ENCODE measurements at regions not wholly inside any gene's neighbourhood (a gene's known extent, or its start where the extent isn't known, plus 50 kb on each side); places are given as distances from the start of the nearest gene placed in this dataset.

DNA sequence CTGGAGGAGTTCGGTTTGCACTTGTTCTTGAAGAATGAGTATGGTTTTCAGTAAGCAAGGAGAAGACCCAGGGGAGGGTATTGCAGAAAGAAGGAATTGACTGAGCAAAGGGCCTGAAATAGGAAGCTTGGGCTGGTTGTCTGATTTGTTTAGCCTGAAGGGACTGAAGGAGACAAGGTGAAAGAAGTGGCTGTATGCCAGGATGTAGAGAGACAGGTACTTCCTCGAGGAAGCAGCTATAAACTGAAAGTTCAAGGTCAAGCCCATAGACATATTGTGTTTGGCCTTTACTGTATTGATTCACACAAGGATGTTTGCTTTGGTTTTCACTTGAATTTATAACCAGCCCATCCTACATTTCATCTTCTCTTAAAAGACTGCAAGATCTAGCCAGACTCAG is 183.1 kb downstream of the PALM2AKAP2 start:
- Histone ChIP-seq H3K36me3 (ENCODE audit: control insufficient read depth, insufficient read depth, low read length) (no peaks in the 10 kb centered on the region), H3K4me3 (ENCODE audit: low read length) (no peak overlapping the region), H3K27me3 (ENCODE audit: control insufficient read depth, insufficient read depth, low read length) (no peaks in the 10 kb centered on the region), H3K9ac (ENCODE audit: low read length) (no peak overlapping the region), H3K4me1 (ENCODE audit: control insufficient read depth, insufficient read depth, low read length) (no peaks in the 10 kb centered on the region), H3K9me3 (ENCODE audit: control insufficient read depth, low read length) (no peaks in the 10 kb centered on the region)

DNA sequence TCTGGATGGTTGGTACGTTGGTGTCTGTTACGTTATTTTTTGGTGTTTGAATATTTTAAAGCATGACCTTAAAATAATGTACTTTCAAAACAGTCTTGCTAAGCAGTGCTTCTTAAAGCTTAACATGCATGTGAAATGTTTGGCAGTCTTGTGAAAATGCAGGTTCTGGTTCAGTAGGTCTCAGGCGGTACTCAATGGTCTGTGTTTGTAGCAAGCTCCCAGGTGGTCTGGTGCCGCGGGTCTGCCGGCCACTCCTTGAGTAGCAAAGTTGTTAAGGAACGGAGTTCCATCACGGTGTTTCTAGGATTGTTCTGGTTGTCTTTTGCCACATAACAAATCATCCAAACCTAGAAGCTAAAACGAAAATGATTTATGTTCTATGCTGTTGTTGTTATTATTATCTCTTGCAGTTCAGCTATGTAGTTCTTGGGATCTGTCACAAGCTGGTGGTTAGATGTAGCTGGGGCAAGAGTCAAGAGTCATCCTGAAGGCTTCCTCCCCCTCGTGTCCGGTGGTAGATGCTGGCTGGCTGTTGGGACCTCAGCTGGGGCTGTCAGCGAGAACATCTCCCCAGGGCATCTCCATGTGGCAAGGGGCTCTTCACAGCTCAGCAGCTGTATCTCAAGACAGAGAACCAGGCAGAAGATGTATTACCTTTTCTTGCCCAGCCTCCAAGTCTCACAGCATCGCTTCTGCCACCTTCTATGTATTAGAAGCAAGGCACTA is 186.8 kb downstream of the PALM2AKAP2 start:
- Histone ChIP-seq H3K4me3 (ENCODE audit: low read length) (no peak overlapping the region), H3K9me3 (ENCODE audit: control insufficient read depth, low read length) (no peaks in the 10 kb centered on the region), H3K36me3 (ENCODE audit: control insufficient read depth, insufficient read depth, low read length) (no peaks in the 10 kb centered on the region), H3K9ac (ENCODE audit: low read length) (no peak overlapping the region), H3K4me1 (ENCODE audit: control insufficient read depth, insufficient read depth, low read length) (no peaks in the 10 kb centered on the region), H3K27me3 (ENCODE audit: control insufficient read depth, insufficient read depth, low read length) (no peaks in the 10 kb centered on the region)

DNA sequence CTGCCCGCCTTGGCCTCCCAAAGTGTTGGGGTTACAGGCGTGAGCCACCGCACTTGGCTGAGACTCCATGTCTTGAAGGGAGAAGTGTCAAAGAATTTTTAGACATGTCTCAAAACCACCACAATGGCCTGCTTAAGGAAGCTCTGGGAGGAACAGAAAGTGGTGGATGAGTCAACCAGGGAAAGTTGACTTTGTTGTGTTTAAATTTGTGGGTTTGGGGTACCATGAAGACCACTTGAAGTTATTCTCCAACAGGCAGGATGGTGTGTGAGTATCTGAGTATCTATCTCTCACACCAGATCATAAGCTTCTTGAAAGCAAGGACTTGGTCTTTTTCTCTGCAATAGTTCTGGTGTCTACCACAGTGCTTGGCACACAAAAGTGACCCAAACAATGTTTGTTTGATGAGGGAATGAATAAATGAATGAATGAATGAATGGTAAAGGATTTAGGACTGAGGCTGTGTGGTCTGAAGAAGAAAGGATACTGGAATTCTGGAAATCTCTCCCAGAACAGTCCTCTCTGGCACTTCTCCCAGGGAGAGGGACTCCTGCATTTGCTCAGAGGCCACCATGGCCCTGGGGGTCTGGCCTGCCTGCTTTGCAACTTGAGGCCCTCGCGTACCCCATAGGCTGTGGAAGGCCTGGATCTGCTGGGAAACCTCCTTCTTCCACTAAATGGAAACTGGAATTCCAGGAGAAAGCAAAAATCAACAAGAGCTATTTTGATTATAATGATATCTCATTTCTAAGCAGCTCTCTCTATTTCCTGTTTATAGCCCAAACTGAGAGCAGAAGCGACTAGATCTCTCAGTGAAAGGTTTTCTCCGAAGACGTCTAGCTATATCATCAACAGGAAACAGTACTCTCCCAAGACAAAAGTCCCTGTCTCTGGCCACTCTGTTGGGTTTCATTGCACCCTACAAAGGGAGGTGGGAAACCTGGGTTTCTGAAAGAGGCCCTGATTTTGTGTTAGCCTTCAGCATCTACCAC is 187.9 kb downstream of the PALM2AKAP2 start:
- H3K4me3 ChIP-seq (ENCODE audit: low read length): no peak overlapping the region
- H3K27me3 ChIP-seq (ENCODE audit: control insufficient read depth, insufficient read depth, low read length): no peaks in the 10 kb centered on the region
- H3K9ac ChIP-seq (ENCODE audit: low read length): no peak overlapping the region
- H3K36me3 ChIP-seq (ENCODE audit: control insufficient read depth, insufficient read depth, low read length): no peaks in the 10 kb centered on the region
- no peaks in the 10 kb centered on the region for H3K4me1 ChIP-seq (ENCODE audit: control insufficient read depth, insufficient read depth, low read length)
- no peaks in the 10 kb centered on the region for H3K9me3 ChIP-seq (ENCODE audit: control insufficient read depth, low read length)

DNA sequence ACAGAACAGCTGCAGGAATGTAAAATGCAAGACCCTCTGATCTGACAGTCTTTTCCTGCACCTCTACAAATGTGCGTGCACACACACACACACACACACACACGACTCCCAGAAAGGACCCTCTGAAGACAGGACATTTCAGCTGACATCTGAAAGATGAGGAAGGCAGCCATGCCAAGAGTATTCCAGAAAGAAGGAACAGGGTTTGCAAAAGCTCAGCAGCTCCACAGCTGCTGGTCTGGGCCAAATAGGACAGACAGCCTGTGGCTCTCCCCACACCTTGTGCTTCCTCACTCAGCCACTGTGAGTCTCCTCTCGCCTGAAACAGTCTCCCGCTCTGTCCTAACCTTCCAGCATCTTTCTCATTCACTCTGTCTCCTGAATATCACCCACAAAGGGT is 189.0 kb downstream of the PALM2AKAP2 start:
- Histone ChIP-seq H3K27me3 (ENCODE audit: control insufficient read depth, insufficient read depth, low read length) (no peaks in the 10 kb centered on the region), H3K36me3 (ENCODE audit: control insufficient read depth, insufficient read depth, low read length) (no peaks in the 10 kb centered on the region), H3K9ac (ENCODE audit: low read length) (no peak overlapping the region), H3K4me1 (ENCODE audit: control insufficient read depth, insufficient read depth, low read length) (no peaks in the 10 kb centered on the region), H3K9me3 (ENCODE audit: control insufficient read depth, low read length) (no peaks in the 10 kb centered on the region), H3K4me3 (ENCODE audit: low read length) (no peak overlapping the region)

DNA sequence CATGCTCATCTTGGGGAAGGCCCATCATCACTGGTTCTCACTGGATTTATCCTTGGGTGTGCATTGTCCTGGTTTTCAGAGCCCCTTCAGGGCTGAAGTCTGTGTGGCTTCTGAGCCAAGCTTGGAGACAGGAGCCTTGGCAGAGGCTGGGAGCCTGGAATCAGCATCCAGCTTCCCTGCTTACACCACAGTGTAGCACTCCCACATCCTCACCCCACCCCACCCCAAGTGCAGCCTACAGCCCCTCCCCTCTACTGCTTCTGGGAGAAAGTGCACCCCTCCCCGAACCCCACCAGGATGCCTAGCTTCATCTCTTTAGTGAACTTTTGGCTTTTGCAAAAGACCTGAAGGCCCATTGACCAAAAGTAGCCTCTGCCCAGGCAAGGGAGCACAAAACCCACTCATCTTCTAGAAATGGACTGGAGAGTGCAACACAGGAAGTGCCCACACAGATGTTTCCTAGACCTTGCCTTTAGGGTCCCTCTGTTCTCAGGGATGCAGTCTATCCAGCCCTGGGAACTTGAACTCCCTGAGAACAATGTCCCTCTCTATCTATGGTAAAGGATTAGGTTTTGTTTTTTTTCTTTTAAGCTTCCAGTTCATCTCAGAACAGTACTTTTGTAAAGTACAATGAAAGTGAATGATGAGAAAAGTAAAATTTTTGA is 189.7 kb downstream of the PALM2AKAP2 start:
- H3K36me3 ChIP-seq (ENCODE audit: control insufficient read depth, insufficient read depth, low read length): no peaks in the 10 kb centered on the region
- H3K4me3 ChIP-seq (ENCODE audit: low read length): no peak overlapping the region
- H3K9me3 ChIP-seq (ENCODE audit: control insufficient read depth, low read length): no peaks in the 10 kb centered on the region
- H3K9ac ChIP-seq (ENCODE audit: low read length): no peak overlapping the region
- H3K4me1 ChIP-seq (ENCODE audit: control insufficient read depth, insufficient read depth, low read length): no peaks in the 10 kb centered on the region
- no peaks in the 10 kb centered on the region for H3K27me3 ChIP-seq (ENCODE audit: control insufficient read depth, insufficient read depth, low read length)

DNA sequence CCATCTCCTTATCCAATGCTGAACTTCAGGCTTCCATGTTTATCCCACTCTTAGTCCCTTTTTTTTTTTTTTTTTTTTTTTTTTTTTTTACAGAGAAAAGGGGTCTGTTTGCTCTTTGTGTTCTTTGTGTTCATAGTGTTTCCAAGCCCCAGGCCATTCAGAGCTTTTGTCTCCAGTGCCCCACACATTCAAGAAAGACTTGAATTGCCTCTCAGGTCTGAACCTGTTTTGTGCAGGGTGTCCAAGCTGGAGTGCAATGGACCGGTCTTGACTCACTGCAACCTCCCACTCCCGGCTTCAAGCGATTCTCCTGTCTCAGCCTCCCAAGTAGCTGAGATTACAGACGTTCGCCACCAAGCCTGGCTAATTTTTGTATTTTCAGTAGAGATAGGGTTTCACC is 191.2 kb downstream of the PALM2AKAP2 start:
- H3K36me3 ChIP-seq (ENCODE audit: control insufficient read depth, insufficient read depth, low read length): no peaks in the 10 kb centered on the region
- no peaks in the 10 kb centered on the region for H3K9me3 ChIP-seq (ENCODE audit: control insufficient read depth, low read length)
- H3K4me3 ChIP-seq (ENCODE audit: low read length): no peak overlapping the region
- no peak overlapping the region for H3K9ac ChIP-seq (ENCODE audit: low read length)
- H3K27me3 ChIP-seq (ENCODE audit: control insufficient read depth, insufficient read depth, low read length): no peaks in the 10 kb centered on the region
- H3K4me1 ChIP-seq (ENCODE audit: control insufficient read depth, insufficient read depth, low read length): no peaks in the 10 kb centered on the region

DNA sequence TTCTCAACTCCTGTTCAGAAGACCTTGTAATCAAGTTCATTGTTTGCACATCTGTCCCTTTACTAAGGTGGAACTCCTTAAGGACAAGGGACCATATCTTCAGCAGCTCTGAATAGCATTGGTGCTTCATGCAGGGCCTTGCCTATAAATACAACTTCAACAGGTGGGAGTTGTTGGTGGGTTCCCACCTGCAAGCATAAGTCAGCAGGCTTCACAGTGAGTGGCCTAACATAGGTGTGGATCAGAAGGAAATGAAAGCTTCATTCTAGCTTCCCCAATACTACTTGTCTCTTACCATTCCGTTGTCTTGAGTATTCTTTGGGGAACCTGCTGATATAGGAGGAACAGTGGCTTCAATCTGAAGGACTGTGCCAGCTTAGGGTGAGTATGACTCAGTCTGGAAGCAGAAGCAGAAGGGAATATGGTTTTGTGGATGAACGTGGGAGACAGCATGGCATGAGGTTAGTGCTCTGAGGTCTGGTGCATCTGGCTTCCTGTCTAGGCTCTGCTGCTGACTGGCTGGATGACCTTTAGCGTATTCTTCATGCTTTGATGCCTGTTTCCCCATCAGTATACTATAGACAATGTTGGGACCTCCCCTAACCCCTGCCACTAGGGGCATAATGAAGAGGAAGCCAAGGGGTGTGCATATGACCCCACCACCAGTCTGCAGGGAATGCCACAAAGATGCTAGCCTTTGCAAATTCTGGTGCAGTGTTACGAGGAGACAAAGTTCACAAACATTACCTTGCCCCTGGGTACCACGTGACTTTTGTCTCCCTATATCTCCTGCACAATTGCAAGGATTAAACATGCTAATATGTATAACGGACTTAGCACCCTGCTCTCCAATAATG is 192.3 kb downstream of the PALM2AKAP2 start:
- Histone ChIP-seq H3K27me3 (ENCODE audit: control insufficient read depth, insufficient read depth, low read length) (no peaks in the 10 kb centered on the region), H3K9ac (ENCODE audit: low read length) (no peak overlapping the region), H3K4me3 (ENCODE audit: low read length) (no peak overlapping the region), H3K9me3 (ENCODE audit: control insufficient read depth, low read length) (no peaks in the 10 kb centered on the region), H3K4me1 (ENCODE audit: control insufficient read depth, insufficient read depth, low read length) (no peaks in the 10 kb centered on the region), H3K36me3 (ENCODE audit: control insufficient read depth, insufficient read depth, low read length) (no peaks in the 10 kb centered on the region)

DNA sequence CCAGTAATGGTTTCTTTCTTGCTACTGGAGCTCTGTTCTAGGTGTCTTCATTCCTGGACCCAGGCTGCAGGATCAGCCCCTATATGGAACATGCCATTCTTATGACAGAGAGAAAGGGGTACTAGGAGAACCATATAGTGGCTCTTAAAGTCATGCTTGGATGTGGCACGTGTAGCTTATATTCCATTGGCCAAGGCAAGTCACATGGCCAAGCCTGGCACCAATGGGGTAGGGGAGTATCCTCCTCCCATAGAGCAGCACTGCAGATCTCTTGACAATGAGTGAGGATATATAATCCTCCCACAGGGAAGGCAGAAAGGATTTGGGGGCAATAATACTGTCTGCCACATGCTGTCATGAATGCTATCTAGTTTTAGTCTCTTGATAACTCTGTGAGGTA is 193.3 kb downstream of the PALM2AKAP2 start:
- H3K27me3 ChIP-seq (ENCODE audit: control insufficient read depth, insufficient read depth, low read length): no peaks in the 10 kb centered on the region
- H3K36me3 ChIP-seq (ENCODE audit: control insufficient read depth, insufficient read depth, low read length): no peaks in the 10 kb centered on the region
- H3K9ac ChIP-seq (ENCODE audit: low read length): no peak overlapping the region
- no peak overlapping the region for H3K4me3 ChIP-seq (ENCODE audit: low read length)
- H3K4me1 ChIP-seq (ENCODE audit: control insufficient read depth, insufficient read depth, low read length): no peaks in the 10 kb centered on the region
- no peaks in the 10 kb centered on the region for H3K9me3 ChIP-seq (ENCODE audit: control insufficient read depth, low read length)

DNA sequence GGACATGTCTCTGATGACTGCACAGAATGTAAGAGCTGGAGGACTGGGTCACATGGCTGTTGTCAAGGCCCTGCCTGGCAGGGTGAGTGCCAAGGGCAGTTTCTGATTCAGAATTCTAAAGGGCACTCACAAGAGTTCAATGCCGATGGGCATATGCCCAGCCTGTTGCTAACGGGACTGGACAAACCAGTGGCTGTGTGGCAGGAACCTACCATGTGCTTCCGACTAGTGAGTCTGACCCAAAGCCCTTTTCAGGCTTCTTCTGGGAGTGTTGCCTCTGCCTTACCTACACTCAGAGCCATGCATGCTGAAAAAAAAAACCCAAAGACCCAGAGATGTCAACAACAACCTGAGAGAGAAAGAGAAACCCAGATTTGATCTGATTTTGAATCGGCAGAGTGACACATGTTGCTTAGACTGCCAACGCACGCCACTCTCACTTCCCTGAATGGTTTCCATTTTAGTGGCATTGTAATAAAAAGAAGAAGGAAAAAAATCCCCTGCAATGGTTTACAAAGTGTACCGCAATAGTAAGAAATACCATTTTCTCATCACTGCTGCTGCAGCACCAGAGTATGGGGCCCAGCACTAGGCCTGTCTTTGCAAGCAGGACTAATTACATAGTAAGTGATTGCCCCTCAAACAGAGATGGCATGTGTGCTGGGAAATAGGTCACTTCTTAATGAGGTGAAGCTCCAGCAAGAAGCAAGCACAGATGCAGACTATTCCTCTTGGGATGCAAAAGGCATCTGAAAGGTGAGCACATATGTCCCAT is 194.3 kb downstream of the PALM2AKAP2 start:
- Histone ChIP-seq H3K9me3 (ENCODE audit: control insufficient read depth, low read length) (no peaks in the 10 kb centered on the region), H3K4me3 (ENCODE audit: low read length) (no peak overlapping the region), H3K27me3 (ENCODE audit: control insufficient read depth, insufficient read depth, low read length) (no peaks in the 10 kb centered on the region), H3K36me3 (ENCODE audit: control insufficient read depth, insufficient read depth, low read length) (no peaks in the 10 kb centered on the region), H3K9ac (ENCODE audit: low read length) (no peak overlapping the region), H3K4me1 (ENCODE audit: control insufficient read depth, insufficient read depth, low read length) (no peaks in the 10 kb centered on the region)

DNA sequence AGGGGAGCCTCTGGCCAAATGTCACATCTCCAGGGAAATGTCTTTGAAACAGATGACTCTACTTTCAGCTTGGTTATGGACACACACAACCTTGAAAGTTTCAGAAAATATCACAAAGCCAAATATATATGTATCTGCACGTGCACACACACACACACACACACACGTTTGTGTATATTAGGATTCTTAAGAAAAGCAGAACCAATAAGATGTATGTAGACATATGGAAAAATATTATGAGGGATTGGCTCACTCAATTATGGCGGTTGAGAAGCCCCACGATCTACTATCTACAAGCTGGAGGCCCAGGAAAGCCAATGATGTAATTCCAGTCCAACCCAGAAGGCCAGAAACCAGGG is 194.9 kb downstream of the PALM2AKAP2 start:
- H3K4me3 ChIP-seq (ENCODE audit: low read length): no peak overlapping the region
- H3K4me1 ChIP-seq (ENCODE audit: control insufficient read depth, insufficient read depth, low read length): no peaks in the 10 kb centered on the region
- no peak overlapping the region for H3K9ac ChIP-seq (ENCODE audit: low read length)
- H3K36me3 ChIP-seq (ENCODE audit: control insufficient read depth, insufficient read depth, low read length): no peaks in the 10 kb centered on the region
- no peaks in the 10 kb centered on the region for H3K27me3 ChIP-seq (ENCODE audit: control insufficient read depth, insufficient read depth, low read length)
- no peaks in the 10 kb centered on the region for H3K9me3 ChIP-seq (ENCODE audit: control insufficient read depth, low read length)
